Epidermal melanocyte (primary cell): ENCODE measurements at regions not wholly inside any gene's neighbourhood (a gene's known extent, or its start where the extent isn't known, plus 50 kb on each side); places are given as distances from the start of the nearest gene placed in this dataset.
"Not testable (repeated sequence)": the region's sequence is repeated elsewhere in the genome, so short reads cannot be mapped to it uniquely, and the experiment has no call there.

Experiments
- DNase-seq: peaks from one replicate; pipeline ENCODE4 v3.0.0; 2011; ENCODE audit warnings: low spot score; ENCODE audit not compliant: insufficient read length

GRCh38 chr9:117938086-117938485 is 233.9 kb downstream of the TLR4 start:
- no peak for DNase-seq

DNA sequence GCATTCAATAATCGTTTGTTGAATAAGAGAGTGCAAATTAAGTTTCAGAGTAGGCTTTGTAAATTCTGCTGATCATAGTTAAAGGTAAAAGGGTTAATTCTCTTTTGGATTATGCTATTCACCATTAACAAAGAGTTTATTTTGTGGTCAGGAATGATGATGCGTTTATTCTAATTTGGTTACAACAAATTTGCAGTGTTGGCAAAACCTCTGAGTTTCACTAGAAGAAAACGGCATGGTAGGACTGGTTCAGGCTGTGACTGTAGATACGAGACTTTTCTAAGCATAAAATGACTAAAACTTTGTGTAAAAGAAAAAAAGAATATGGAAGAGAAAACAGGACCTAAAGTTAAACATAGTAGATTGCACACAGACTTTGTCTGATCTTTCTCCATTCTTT is 234.7 kb downstream of the TLR4 start:
- DNase-seq = no peak

DNA sequence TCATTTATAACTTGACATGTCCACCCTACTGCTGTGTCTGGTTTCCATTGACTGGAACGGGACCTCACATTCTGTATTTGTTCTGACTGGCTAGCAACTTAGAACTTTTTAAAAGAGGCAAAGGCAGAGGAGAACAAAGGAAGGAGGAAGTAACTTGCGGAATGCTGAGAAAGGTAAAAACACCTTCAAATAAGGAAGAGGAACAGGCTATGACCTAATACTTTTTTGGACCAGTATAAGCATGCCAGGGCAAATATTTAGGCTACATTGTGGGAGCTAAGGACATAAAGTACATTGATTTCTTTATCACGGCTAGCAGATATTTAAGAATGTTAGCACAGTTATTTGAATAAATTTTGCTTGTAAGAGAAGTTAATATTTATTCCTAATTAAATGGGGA is 240.5 kb downstream of the TLR4 start:
- DNase-seq = not testable (repeated sequence)

DNA sequence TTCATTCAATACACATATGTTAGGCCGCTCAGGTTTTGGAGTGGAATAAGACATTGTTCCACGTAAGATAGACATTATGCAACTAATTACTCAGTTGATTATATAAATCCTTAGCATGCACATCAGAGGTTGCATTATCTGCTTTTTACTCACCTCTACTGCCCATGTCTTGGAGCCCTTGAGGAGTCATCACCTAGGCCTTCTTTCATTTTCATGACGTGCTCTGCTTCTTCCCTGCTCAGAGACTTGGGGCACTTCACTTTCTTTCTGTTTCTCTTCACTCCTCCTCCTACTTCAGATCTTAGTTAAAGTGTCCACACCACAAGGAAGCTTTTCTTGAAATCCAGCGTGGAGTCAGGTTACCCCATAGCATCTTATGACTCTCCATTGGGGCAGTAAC is 241.1 kb downstream of the TLR4 start:
- DNase-seq = no peak

DNA sequence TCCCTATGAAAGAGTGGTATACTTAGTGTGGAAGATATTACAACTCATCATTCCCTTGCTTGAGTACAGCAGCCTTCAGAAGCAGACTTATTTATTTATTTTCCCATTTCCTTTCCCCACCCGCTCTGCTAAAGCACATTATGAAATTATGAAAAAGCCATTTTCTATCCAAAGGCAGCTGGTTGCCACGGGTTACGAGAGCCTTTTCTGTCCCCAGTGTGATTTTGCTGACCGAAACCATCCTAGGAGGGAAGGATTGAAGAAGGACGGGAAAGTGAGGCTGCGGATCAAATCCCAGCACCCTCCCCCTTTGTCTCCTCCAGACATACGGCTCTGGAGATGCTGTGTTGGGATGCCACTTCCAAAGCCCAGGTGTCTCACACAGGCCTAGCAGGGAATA is 246.9 kb downstream of the TLR4 start:
- DNase-seq = no peak

- no peak for DNase-seq
These were observed 248.4 kb downstream of the TLR4 start for GRCh38 chr9:117952581-117952980.

DNA sequence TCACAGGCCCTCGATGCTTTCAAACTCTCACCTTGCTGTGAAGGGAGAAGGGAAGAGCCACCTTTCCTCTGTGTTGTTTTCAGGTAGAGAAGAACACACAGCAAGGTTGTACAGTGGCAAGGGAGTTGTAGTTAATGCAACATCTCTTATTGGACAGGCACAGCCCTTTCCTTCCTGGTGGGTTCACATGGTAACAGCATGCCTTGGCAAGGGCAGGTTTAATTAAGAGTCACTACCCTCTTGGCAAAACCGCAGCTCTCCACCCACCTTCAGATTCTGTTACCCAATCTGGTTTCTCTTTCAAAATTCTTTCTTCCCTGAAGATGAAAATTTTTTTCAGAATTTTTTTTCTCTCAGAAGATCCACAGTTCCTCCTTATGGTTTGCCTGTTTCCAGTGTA is 253.1 kb downstream of the TLR4 start:
- DNase-seq = no peak

DNA sequence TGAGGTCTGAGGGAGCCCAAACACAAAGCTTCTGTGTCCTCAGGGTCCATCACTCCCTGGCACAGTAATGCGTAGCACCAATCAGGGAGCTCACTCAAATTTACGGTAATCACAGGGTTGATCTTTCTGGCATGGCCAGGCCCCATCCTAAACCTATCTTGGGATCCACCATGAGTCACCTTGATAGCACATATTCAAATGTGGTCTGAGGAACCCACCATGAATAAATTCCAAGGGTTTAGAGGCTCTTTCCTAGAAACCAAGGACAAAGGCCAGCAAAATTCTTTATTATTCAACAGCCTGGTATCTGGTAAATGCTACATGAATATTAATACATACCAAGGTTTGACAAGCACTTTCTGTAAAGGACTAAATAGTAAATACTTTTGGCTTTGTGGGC is 254.5 kb downstream of the TLR4 start:
- DNase-seq = no peak

GRCh38 chr9:117963493-117964090 is 259.4 kb downstream of the TLR4 start:
- DNase-seq = no peak

DNA sequence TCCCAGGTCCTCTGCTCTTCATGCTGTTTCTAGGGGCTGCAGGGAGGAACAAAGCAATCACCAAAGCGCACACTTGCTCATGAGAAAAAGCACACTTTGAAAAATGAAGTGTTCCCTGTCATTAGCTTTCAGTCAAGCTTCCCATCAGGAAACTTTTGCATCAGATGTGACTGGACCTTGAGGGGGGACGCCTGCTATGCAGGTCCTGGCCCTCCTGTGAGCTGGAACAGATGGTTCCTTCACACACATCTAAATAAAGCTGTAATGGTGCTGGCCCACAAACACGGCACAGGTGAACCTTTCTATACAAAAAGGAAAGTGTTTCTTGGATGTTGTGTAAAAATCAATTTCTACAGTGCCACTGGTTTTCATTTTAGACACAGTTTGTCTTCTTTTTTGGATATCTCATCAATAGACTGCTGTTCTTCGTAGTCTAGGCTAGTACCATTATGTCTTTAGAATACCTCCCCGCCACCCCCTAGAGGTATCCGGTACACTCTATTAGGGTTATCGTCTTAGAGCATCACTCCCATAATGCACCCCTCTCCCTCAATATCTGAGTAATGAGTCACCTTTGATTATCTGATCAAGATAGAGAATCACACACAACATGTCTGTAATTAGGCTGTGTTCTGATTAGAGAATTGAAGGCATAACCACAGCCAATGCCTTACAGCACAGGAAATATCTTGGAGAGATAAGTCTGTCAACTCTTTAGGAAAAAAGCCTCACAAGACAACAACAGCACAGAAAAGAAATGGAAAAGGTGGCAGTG is 266.3 kb downstream of the TLR4 start:
- no peak for DNase-seq

DNA sequence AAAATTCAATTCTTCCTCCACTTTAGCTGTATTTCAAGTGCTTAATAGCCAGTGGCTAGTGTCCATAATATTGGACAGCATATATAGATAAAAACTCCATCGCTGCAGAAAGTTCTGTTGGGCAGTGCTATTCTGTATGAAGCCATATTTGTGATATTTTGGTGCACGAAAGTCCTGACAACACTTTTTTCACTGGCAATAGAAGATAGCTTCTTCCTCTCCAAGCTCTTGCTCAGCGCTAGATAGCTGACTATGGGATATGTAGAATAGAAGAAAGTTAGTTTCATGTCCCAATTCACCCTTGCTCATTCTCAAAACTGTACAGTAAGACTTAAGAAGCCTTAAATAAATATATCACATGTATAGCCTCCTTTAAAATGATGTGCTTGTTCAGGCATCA is 269.9 kb downstream of the TLR4 start:
- no peak for DNase-seq

DNA sequence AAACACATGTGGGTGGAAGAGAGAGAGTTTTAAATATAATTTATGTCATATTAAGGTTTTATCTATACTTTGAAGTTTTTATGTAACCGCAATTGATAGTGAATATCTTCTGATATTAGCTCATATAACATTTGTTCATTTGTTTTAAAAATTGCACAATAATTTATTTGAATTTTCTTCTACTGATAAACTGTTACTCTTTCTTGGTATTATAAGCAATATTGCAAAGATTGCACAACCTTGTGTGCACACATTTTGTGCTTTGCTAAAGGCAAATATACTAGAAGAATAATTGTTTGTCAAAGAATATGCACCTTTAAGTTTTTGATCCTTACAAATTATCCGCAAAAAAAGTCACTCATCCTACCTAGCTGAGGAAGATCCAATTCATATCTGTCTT is 275.7 kb downstream of the TLR4 start:
- DNase-seq = no peak

- no peak for DNase-seq
These were observed 283.7 kb downstream of the TLR4 start for GRCh38 chr9:117987945-117988344.

- no peak for DNase-seq
These were observed 287.8 kb downstream of the TLR4 start for GRCh38 chr9:117992006-117992405.

DNA sequence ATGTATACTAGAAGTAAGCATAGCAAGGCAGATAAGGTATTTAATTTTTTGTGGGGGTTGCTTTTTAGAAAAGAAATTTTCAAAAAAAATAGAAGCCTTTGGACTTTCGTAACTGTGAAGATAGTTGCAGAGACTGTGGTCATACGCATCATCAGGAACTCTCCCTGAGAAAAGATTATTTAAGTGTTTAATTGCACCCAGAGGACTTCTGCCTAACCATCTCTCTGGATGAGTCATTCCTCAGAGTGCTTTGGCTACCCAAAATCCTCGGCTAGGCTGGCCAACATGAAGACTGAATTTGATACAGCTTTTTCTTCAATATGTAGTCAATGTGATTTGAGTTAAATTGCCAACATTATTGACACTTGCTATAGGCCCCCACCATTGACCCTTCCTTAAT is 296.4 kb downstream of the TLR4 start:
- no peak for DNase-seq

DNA sequence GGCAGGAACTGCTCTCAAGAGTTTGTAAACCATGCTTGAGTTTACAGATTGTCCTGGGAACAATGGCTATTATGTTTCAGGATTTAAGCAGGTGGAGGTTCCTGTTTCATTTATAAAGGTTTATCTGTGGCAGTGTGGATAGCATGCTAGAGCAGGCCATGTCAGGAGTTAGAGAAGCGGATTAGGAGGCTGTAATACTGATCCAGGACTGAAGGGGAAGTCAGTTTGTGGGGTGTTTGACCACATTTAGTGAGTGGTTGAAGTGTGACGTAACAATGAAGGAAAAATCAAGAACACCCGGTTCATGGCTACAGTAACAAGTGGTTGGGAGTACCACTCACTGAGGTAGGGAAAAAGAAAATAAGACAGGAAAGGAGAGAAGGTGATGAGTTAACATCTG is 299.0 kb downstream of the TLR4 start:
- no peak for DNase-seq

- DNase-seq = no peak
These were observed 304.0 kb downstream of the TLR4 start for GRCh38 chr9:118008246-118008645.

DNA sequence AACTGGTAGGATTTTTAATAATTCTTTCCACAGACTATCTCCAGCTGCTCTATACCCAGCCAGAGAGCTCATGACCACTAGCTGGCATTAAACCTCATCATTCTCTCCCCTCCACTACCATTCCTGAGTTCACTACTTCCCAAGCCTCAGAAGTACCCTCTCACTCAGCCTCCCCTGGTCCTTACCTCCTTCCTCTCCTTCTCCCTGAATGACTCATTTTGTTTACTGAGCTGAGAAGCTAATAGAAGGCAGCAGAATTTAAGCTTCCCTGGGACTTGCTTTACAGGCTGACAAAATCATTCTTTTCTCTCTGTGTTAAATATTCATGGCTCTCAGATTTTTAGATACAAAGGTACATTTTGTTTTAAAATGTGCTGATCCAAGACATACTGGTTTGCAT is 305.4 kb downstream of the TLR4 start:
- DNase-seq = no peak

- DNase-seq = no peak
These were observed 313.5 kb downstream of the TLR4 start for GRCh38 chr9:118017607-118018122.

- no peak for DNase-seq
These were observed 319.4 kb downstream of the TLR4 start for GRCh38 chr9:118023644-118024043.

DNA sequence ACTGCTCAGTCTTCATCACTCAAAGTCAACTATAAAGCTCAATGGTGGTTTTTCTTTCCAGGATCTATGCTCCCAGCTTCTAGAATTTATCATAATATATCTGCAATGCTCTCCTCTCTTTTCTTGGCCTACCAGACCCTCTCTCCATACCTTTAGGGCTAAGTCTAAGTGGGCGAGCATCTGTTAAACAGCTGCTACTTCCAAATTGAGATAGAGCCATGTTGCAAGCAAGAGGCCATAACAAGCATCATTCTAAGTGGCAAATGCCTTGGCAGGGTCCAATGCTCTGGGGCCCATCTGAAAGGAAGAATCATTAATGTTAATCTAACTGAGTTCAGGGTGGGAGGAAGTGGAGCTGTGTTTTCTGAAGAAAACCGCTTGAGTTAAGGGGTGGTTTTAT is 324.0 kb downstream of the TLR4 start:
- no peak for DNase-seq

DNA sequence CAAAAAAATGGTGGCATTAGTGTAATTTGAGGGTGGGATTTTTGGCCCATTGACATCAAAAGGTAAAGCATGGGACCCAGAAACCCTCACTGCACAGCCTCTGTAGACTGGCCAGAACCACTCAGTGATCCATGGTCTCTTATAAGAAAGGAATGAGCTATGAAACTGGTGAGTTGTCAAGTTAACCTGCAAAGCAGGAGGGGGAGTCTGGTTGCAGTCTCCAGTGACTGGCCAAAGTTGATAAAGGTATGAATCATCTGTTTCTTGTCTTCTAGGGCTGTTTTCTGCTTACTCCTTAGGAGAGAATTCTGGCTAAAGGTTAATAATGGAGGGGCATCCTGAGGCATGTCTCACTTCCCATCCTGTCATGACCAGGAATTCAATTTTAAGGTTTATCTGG is 325.2 kb downstream of the TLR4 start:
- DNase-seq = no peak

DNA sequence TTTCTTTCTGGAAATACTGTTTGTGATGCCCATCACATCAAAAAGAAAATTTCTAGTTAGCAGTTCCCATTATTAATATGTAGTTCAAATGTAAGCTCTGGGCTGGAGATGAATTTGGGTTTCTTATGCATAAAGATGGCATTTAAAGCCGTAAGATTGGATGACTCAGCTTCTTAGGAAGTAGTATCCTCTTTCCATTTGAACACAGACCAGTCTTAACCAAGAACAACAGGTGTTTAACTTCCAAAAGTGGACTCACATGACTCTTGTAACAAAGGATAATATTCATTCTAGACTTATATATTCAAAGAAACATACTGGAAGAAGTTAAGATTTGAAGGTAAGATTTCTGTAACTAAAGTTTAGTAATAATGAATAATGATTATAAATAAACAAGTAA is 330.5 kb downstream of the TLR4 start:
- no peak for DNase-seq
